ENCODE measurements at regions not wholly inside any gene's neighbourhood (a gene's known extent, or its start where the extent isn't known, plus 50 kb on each side); places are given as distances from the start of the nearest gene placed in this dataset.
A peak's percentile ranks its signal among the peaks of the same experiment; 100 is the strongest.

DNA sequence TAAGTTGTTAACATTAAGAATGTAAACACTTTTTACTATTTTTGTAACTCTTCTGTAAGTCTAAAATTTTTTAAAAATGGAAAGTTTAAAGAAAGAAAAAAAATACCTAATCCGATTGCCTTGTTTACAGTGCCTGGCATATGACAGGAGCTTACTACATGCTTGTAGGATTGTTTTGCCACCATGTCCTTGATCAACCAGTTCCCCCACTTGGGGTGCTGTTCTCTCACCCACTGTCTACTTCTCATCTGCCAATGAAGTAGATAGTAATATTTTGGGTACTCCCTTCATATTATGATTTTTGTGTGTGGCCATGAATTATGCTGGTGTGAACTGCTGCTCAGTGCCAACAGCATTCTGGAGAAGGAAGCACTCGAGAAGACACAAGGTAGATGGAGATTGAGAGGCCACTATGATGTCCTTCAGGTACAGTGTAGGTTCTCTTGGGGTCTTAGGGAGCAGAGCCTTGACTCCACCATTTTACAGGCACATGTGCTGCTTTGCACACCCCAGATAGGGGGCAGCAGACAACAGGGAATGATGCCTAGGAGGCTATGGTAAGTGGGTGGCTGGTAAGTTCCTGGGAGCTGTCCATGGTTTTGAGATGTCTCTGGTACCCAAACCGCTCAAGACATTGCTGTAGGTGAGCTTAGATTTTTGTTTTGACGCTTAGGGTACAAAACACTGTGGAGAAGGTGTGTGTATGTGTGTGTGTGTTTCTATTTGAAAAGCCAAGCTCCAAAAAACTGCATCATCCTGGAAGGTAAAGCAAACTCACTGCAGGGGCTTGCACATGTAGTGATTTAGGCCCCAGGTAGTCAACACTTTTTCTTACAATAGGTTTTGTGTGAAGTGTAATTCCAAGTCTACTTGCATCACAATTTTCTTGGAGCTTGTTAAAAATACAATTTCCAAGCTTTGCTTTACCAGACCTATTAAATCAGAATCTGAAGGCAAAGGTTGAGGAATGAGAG is 494.5 kb upstream of the LARGE1 start (continued):
- TF ChIP-seq ZNF660 (CRISPR knock-in tag; IDR thresholded peaks at IDR 0.05; ENCODE audit: borderline replicate concordance, low read depth) (0 out of 2 replicates have a peak, but pooled peaks have one; percentile 52), ZFP36L2 (CRISPR knock-in tag; IDR thresholded peaks at IDR 0.05) (peak; percentile 89; the same call in 1 of the 2 replicates), ATF1 (CRISPR knock-in tag; IDR thresholded peaks at IDR 0.05) (no peak), KDM5A (IDR thresholded peaks at IDR 0.05; ENCODE audit: borderline replicate concordance, low read length) (no peak), SP140L (CRISPR knock-in tag; IDR thresholded peaks at IDR 0.05; ENCODE audit: borderline replicate concordance) (no peak; the same call in 1 of the 2 replicates), STAT5B (CRISPR knock-in tag; IDR thresholded peaks at IDR 0.05) (peak; percentile 87; the same call in 1 of the 2 replicates), ETV6 (CRISPR knock-in tag; conservative IDR thresholded peaks at IDR 0.05) (0 out of 2 replicates have a peak, but pooled peaks have one; percentile 52), ZNF251 (CRISPR knock-in tag; IDR thresholded peaks at IDR 0.05) (no peak), ZFP36L1 (CRISPR knock-in tag; IDR thresholded peaks at IDR 0.05) (no peak), MLLT10 (CRISPR knock-in tag; IDR thresholded peaks at IDR 0.05) (no peak), ZNF430 (CRISPR knock-in tag; IDR thresholded peaks at IDR 0.05) (no peak), ZNF567 (CRISPR knock-in tag; IDR thresholded peaks at IDR 0.05; ENCODE audit: borderline replicate concordance) (no peak), ZNF530 (CRISPR knock-in tag; IDR thresholded peaks at IDR 0.05; ENCODE audit: low read depth) (no peak), TEAD3 (CRISPR knock-in tag; optimal IDR thresholded peaks at IDR 0.05; ENCODE audit: borderline replicate concordance) (peak; percentile 82), NFYB (CRISPR knock-in tag; IDR thresholded peaks at IDR 0.05) (0 out of 2 replicates have a peak, but pooled peaks have one; percentile 20), DNMT3B (CRISPR knock-in tag; conservative IDR thresholded peaks at IDR 0.05) (no peak), ZNF180 (CRISPR knock-in tag; IDR thresholded peaks at IDR 0.05; ENCODE audit: borderline replicate concordance, low read depth) (no peak), NR1H2 (CRISPR knock-in tag; IDR thresholded peaks at IDR 0.05; ENCODE audit: borderline replicate concordance, low read depth) (0 out of 2 replicates have a peak, but pooled peaks have one; percentile 58), SRF (IDR thresholded peaks at IDR 0.05; ENCODE audit: low read depth, low read length) (no peak), ZFP41 (CRISPR knock-in tag; IDR thresholded peaks at IDR 0.05; ENCODE audit: borderline replicate concordance) (no peak), ISL2 (CRISPR knock-in tag; IDR thresholded peaks at IDR 0.05) (0 out of 2 replicates have a peak, but pooled peaks have one; percentile 19)
- TF ChIP-seq, protein P1, sequence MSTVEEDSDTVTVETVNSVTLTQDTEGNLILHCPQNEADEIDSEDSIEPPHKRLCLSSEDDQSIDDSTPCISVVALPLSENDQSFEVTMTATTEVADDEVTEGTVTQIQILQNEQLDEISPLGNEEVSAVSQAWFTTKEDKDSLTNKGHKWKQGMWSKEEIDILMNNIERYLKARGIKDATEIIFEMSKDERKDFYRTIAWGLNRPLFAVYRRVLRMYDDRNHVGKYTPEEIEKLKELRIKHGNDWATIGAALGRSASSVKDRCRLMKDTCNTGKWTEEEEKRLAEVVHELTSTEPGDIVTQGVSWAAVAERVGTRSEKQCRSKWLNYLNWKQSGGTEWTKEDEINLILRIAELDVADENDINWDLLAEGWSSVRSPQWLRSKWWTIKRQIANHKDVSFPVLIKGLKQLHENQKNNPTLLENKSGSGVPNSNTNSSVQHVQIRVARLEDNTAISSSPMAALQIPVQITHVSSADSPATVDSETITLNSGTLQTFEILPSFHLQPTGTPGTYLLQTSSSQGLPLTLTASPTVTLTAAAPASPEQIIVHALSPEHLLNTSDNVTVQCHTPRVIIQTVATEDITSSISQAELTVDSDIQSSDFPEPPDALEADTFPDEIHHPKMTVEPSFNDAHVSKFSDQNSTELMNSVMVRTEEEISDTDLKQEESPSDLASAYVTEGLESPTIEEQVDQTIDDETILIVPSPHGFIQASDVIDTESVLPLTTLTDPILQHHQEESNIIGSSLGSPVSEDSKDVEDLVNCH (CRISPR knock-in tag; IDR thresholded peaks at IDR 0.05) = no peak
- TF ChIP-seq, protein P2, sequence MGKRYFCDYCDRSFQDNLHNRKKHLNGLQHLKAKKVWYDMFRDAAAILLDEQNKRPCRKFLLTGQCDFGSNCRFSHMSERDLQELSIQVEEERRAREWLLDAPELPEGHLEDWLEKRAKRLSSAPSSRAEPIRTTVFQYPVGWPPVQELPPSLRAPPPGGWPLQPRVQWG (CRISPR knock-in tag; IDR thresholded peaks at IDR 0.05; ENCODE audit: borderline replicate concordance, low read depth) = no peak
- TF ChIP-seq, protein P3, sequence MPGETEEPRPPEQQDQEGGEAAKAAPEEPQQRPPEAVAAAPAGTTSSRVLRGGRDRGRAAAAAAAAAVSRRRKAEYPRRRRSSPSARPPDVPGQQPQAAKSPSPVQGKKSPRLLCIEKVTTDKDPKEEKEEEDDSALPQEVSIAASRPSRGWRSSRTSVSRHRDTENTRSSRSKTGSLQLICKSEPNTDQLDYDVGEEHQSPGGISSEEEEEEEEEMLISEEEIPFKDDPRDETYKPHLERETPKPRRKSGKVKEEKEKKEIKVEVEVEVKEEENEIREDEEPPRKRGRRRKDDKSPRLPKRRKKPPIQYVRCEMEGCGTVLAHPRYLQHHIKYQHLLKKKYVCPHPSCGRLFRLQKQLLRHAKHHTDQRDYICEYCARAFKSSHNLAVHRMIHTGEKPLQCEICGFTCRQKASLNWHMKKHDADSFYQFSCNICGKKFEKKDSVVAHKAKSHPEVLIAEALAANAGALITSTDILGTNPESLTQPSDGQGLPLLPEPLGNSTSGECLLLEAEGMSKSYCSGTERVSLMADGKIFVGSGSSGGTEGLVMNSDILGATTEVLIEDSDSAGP (CRISPR knock-in tag; IDR thresholded peaks at IDR 0.05; ENCODE audit: borderline replicate concordance) = no peak
- TF ChIP-seq, protein P4, sequence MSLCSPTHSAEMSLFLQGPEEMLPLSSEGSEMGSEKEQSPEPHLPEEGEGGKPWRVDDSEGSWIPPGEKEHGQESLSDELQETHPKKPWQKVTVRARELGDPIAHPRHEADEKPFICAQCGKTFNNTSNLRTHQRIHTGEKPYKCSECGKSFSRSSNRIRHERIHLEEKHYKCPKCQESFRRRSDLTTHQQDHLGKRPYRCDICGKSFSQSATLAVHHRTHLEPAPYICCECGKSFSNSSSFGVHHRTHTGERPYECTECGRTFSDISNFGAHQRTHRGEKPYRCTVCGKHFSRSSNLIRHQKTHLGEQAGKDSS (CRISPR knock-in tag; IDR thresholded peaks at IDR 0.05; ENCODE audit: borderline replicate concordance, low read depth) = peak; percentile 52; the same call in 1 of the 2 replicates

Measured in HepG2 (cell line).